ENCODE measurements at regions not wholly inside any gene's neighbourhood (a gene's known extent, or its start where the extent isn't known, plus 50 kb on each side); places are given as distances from the start of the nearest gene placed in this dataset.
"Not testable (repeated sequence)": the region's sequence is repeated elsewhere in the genome, so short reads cannot be mapped to it uniquely, and the experiment has no call there.

DNA sequence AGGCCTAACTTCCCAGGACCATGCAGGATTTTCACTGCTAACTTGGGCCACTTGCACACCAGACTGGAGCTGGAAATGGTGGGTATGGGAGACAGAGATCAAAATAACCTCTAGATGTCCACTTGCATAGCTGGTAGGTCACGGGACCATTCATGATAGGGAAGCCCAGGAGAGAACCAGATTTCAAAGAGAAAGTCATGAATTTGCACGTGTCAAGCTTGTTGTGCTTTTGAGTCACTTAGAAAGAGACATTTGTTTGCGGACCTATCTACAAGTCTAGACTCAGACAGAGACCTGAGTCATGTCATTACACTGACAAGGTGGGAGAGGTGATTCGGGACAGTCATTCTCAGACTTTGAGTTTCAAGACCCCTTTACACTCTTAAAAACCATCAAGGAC, 704.1 kb downstream of the DTWD2 start:
- DNase-seq (ENCODE audit: low spot score): not testable (repeated sequence)

DNA sequence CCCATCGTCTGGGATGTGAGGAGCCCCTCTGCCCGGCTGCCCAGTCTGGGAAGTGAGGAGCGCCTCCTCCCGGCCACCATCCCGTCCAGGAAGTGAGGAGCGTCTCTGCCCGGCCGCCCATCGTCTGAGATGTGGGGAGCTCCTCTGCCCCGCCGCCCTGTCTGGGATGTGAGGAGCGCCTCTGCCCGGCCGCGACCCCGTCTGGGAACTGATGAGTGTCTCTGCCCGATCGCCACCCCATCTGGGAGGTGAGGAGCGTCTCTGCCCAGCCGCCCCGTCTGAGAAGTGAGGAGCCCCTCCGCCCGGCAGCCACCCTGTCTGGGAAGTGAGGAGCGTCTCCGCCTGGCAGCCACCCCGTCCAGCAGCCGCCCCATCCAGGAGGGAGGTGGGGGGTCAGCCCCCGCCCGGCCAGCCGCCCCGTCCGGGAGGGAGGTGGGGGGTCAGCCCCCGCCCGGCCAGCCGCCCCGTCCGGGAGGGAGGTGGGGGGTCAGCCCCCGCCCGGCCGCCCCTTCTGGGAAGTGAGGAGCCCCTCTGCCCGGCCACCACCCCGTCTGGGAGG, 705.8 kb downstream of the DTWD2 start:
- not testable (repeated sequence) for DNase-seq (ENCODE audit: low spot score)

DNA sequence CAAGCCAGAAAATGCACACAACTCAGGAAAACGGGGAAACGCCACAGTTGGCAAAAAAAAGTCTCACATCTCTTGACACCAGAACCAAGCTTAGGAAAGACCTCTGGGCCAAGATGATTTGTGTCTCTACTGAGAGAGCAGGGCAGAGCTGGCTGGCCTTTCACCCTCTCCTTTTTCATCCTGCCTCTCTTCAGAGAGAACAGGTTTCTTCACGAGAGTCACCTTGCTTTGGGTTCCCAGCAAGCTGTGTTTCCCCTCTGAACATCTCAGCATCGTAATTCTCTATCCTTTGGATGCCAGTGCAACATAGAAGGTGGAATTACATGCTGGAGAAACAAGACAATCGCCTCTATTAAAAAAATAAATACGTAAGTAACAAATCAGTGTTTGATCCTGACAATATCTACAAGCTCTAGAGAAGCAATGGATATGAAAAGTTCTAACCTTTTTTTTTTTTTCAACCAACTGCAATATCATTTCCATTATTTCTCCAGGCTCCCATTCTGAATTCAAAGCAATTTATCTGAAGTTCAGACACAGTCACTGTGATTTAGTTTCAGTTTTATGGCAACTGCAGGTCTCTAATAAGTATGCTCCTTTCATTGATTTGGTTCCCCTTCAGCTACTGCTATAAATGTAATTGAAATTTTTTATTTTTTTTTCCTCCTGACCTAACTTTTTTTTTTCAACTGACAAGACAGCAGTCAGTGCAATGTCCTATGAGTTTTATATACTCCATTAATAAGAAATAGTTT, 708.6 kb downstream of the DTWD2 start:
- DNase-seq (ENCODE audit: low spot score): no peak

DNA sequence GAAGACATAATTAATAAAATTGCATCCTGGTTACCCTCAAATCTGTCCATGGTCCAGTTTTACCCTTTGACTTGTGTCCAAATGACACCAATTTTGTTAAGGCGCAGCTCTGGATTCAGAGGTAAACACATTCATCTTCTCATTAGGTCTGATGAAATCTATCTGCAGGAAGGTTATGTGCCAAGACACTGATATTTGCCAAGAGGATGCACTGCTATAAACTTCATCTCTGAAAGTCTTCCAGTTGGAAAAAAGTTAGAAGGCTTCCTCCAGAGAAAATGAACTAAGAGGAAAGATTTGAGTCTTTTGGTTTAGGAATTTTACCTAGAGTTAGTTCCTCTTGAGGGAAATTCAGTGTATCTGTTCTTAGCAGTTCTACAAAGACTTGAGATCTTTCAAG, 717.8 kb downstream of the DTWD2 start:
- no peak for DNase-seq (ENCODE audit: low spot score)

DNA sequence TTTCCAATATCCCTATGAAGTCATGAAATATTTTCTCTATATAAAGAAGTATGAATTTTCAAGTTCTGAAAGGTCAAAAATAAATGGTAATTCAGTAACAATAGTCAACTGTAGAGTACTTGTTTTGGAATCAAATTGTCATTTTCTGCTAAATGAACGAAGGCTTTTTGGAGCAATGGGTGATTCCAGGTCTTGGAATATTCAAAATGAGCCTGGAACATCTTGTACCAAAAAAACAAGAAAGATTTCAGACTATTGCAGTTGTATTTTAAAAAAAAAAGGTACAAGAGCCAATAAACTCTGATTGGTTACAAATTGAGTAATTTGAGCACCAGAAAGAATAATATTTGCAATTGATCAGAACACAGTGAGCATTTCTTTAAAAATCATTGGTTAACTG, 730.1 kb downstream of the DTWD2 start:
- no peak for DNase-seq (ENCODE audit: low spot score)

DNA sequence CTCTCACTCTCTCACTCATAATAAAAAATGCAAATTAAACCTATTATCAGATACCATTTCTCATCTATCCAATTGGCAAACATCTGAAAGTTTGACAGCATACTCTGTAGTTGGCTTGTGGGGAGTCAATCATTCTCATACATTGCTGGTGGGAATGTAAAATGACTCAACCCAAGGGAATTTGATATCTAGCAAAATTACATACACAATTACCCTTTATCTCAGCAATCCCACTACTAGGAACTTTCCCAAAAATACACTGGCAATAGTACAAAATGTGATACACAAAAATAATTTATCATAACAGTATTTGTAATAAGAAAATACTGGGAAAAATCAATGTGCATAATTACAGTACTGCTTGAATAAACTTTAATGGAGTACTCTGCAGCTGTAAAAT, 731.3 kb downstream of the DTWD2 start:
- DNase-seq (ENCODE audit: low spot score): no peak

DNA sequence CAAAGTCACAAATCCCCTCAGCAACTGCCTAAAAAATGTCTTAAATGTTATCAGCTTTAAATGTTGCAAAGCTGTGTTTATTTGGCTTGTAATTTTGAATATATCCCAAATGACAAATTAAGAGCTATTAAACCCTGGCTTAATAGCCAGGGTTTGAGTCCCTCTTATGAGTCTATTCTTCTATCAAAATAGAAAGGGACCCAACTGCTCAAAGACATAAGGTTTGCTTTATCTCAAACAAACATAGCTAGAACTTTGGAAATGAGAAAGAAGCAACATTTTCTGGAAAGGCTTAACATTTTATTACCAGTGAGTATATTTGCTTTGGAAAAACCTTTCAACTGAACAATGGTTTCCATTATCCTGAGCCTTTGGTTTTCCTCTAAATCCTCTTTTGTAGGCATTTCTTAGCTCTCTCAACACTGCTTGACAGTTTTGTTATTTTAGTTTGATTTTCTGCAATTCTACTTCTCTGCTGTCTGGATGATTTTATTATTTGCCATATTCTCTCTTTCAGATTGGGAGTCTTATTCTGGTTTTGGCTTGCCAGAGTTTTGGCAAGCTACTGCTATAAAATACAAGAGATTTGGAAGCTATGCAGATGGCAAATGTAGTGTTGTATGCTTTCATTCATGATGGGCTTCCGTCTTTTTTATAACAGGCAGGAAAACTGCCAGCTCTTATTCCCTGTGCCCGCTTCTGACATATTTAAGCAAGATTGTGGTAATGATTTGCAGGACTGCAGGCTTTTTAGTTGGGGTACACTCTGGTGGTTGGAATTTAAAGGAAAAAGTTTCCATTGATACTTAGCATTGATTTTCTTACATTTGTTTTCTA, 734.9 kb downstream of the DTWD2 start:
- no peak for DNase-seq (ENCODE audit: low spot score)

DNA sequence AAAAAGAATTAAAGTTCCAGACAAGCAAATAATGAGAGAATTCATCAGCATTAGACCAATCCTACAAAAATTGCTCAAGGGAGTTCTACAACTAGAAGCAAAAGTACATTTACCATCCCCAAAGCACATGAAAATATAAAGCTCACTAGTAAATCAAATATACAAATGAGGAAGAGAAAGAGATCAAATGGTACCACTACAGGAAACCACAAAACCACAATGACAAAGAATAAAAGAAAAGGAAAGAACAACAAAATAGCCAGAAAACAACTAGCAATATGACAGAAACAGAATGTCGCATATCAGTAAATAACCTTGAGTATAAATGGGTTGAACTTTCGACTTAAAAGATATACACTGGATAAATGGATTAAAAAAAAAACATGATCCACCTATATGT, 739.0 kb downstream of the DTWD2 start:
- peak; percentile 19 for DNase-seq (ENCODE audit: low spot score)

DNA sequence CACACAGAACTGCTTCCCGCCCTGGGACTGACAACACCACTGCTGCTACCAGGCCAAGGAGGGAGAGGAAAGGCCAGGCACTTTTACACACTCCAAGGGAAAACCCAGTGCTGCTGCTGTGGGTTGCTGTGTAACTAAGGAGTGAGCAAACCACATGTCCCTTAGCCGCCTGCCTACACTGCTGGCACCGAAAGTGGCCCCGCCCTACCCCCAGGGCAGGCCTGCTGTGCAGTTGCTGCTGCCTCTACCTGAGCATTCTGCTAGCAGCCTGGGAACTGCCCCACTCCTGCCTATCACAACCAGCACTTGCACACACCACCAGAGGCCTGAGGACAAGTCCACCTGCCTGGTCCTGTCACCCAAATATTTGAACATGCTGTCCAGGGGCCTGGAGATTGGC, 740.9 kb downstream of the DTWD2 start:
- DNase-seq (ENCODE audit: low spot score): no peak

DNA sequence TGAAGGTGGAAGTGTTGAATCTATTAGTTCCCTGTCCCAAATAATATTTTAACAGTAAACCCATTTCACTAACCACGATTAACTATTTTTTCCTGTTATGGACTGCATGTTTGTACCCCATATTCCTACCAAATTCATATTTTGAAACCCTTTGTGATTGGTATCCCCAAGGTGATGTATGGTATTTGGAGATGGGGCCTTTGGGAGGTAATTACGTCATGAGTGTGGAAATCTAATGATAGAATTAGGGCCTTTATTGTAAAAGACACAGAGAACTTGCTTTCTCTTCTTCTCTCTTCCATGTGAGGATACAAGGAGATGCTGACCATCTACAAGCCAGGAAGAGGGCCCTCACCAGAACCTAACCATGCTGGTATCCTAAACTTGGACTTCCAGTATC, 744.7 kb downstream of the DTWD2 start:
- no peak for DNase-seq (ENCODE audit: low spot score)

DNA sequence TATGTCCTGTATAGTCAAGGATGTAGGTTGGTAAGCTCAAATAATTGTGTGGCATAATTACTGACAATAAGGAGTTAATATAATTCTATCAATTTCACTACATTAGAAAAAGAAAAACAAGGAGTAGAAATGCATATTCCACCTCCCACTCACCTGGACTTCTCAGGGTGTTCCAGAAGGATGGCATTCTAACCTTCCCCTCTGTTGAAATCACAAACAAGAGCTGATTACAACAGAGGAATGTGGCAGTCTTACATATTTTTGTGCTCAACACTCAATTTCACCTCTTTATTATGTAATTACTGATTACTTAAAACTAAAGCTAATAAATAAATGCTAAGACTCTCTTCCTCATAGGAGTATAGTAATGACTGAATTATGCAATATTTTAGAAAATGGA, 745.3 kb downstream of the DTWD2 start:
- no peak for DNase-seq (ENCODE audit: low spot score)

DNA sequence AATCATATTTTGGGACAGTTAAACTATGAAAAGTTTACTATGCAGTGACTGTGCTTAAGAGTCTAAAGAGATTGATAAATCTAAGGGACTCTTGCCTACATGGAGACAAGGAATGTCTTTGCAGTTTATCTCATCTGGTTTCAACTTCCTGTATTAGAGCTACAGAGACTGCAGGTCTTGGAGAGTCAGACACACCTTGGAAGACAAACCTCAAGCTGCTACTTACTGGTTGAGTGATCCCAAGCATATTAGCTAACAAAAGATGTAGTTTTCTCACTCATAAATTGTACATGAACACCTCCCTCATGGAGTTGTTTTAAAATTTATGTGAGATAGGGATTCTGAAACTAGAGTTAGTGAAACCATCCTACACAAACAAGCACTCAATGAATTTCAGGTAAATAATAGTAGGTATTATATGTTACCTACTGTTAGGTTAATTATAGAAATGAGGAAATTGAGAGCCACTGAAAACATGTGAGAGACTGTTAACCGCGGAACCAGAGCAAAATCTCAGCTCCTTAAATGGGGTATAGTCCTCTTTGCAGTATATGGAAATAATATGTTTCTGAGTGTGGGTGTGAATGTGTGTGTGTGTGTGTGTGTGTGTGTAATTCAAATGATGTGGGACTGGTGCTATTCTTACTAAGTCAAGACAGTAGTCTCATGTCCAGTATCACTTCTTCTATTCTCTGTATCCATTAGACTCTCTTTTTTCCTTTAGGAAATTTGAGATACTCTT, 752.1 kb downstream of the DTWD2 start:
- no peak for DNase-seq (ENCODE audit: low spot score)

DNA sequence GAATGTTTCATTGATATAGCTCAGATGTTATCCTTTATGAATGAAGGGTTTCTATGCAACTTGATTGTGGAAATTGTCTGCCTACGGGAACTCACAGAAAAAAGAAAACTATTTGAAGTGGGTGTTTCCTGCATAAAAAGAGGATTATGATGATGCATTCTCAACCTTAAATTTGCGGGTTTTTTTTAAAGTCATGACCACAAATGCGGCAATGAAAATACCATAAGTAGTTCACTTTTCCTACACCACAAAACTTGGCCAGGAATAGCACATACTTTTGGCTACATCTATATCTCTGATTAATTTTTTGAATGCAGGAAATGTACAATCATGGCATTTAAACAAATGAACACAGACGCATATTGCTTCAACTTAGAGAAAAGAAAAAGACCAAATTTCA, 754.7 kb downstream of the DTWD2 start:
- no peak for DNase-seq (ENCODE audit: low spot score)

DNA sequence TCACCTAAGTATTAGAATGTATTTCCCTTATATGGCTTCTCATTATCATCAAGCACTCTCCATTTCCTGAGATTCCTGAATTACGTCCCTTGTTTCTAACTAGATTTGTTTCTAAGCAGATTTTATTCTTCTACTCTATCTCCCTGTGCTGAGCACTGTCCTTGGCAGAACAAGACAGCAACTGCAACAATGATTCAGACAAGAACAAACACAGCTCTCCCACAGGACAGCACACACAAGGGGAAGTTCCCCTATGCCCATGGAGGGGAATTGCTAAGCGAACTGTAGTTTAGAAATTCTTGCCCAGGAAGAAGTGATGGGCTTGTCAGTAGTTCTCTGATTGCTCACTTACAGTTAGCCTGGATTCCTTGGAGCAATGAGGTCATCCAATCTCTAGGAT, 759.9 kb downstream of the DTWD2 start:
- no peak for DNase-seq (ENCODE audit: low spot score)

DNA sequence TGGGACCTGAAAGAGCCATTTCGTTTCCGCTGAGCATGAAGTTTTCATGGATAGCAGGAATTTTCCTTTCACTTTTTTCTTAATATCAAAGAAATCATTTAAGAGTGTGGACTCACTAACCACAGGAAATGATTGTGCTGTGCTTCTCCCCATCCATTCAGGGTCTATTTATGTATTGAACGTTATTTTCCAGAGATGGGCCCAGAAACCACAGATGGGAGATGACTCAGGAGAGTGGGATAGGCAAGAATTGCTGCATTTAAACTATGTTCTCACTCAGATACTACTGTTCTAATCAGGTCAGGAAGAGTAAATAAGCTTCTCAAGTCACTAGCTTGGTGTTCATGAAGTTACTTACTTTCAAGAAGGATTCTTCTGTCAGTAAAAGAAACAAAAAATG, 763.8 kb downstream of the DTWD2 start:
- peak; percentile 29 for DNase-seq (ENCODE audit: low spot score)

DNA sequence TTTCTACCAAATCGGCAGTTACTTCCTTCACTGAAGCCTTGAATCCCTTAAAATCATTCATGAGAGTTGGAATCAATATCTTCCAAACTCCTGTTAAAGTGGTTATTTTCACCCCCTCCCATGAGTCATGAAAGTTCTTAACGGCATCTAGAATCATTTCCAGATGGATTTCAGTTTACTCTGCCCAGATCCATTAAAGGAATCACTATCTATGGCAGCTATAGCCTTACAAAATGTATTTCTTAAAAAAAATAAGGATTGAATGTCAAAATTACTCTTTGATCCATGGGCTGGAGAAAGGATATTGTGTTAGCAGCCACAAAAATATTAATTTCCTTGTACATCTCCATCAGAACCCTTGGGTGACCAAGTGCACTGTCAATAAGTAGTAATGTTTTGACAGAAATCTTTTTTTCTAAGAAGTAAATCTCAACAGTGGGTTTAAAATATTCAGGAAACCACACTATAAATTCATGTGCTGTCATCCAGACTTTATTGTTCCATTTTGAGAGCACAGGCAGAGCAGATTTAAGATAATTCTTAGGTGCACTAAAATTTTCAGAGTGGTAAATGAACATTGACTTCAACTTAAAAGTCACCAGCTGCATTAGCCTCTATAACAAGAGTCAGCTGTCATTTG, 767.7 kb downstream of the DTWD2 start:
- no peak for DNase-seq (ENCODE audit: low spot score)

DNA sequence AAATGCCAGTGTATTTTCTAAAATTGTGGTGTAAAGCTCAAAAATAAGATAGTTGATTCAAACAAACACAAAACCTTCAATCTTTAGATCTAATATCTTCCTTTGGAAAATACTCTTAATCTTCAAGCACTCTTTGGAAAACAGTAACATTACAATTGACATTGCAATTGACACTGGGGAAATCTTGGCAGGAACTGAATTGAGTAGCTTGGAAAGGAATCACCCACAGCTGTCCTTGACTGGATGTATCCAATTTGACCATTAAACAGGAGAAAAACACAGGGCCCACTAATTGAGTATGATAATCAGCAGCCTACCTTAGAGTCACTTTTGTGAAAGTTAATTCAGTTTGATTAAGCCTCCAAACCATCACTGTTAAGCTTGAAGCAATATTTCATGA, 776.7 kb downstream of the DTWD2 start:
- DNase-seq (ENCODE audit: low spot score): no peak

DNA sequence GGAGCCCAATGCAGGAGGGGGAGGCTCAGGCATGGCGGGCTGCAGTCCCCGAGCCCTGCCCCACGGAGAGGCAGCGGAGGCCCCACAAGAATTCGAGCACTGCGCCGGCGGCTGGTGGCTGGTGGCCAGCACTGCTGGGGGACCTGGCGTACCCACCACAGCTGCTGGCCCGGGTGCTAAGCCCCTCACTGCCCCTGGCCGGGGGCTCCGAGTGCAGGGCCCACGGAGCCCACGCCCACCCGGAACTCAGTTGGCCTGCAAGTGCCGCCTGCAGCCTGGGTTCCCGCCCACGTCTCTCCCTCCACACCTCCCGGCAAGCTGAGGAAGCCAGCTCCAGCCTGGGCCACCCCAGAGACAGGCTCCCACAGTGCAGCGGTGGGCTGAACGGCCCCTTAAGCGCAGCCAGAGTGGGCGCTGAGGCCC, 780.3 kb downstream of the DTWD2 start:
- DNase-seq (ENCODE audit: low spot score): no peak

DNA sequence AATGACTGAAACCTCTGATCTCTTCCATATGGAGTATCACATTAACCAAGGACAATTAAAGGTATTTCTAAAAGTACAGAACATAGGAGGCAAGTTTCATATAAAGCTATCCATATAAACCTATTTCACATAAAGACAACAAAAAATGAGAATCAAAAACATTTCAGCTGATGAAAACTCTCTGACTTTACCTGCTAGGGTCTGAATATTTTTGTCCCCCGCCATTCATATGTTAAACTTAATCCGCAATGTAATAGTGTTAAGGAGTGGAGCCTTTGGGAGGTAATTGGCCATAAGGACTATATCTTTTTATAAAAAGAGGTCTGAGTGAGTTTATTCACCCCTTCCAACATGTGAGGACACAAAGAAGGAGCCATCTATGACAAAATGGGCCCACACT, 788.5 kb downstream of the DTWD2 start:
- no peak for DNase-seq (ENCODE audit: low spot score)

DNA sequence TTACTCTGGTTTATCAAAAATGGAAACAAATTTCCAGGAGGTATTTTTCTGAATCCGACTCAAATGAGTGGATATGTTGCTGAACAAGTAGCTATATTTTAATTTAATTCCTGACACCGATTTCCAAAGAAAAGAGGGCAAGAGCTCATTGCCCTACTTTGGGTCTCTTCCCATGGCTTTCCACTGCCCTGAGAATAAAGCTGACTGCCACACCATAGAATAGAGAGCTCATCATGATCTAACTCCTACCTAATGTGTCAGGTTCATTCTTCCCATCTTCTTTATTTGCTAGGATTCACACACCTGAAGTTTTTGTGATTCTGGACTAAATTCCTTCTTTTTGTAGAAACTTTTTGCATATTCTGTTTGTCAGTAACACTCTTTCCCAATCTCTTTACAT, 792.1 kb downstream of the DTWD2 start:
- DNase-seq (ENCODE audit: low spot score): no peak

DNA sequence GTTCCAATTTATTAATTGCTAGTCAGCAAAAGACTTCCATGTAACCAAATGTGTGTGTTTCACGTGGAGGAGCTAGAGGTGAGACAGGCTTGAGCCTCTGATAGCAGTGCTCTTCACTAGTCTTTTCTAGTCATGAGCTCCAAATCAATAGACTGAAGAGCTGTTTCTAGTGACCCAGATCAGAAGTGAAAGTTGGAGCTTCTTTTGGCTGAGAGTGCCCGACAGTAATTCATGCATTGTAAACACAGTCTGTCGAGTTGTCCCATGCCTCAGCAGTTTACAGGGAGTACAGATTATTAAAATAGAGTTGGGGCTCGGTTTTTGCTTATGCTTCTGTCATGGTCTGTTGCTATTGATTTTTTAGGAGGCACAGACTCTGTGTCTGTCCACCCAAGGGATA, 793.1 kb downstream of the DTWD2 start:
- DNase-seq (ENCODE audit: low spot score): no peak
